ENCODE measurements at regions not wholly inside any gene's neighbourhood (a gene's known extent, or its start where the extent isn't known, plus 50 kb on each side); places are given as distances from the start of the nearest gene placed in this dataset.

GRCh38 chr20:12173347-12174012 is 255.8 kb downstream of the BTBD3 start:
- TF ChIP-seq, protein P1, sequence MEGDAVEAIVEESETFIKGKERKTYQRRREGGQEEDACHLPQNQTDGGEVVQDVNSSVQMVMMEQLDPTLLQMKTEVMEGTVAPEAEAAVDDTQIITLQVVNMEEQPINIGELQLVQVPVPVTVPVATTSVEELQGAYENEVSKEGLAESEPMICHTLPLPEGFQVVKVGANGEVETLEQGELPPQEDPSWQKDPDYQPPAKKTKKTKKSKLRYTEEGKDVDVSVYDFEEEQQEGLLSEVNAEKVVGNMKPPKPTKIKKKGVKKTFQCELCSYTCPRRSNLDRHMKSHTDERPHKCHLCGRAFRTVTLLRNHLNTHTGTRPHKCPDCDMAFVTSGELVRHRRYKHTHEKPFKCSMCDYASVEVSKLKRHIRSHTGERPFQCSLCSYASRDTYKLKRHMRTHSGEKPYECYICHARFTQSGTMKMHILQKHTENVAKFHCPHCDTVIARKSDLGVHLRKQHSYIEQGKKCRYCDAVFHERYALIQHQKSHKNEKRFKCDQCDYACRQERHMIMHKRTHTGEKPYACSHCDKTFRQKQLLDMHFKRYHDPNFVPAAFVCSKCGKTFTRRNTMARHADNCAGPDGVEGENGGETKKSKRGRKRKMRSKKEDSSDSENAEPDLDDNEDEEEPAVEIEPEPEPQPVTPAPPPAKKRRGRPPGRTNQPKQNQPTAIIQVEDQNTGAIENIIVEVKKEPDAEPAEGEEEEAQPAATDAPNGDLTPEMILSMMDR (optimal IDR thresholded peaks at IDR 0.05 in 1 of 3, IDR thresholded peaks at IDR 0.05 in 1 of 3, conservative IDR thresholded peaks at IDR 0.05 in 1 of 3; ENCODE audit: extremely low read depth in 1 of 3, insufficient read depth in 2 of 3, low read length in 3 of 3): no peak
- no peak for TF ChIP-seq EZH2 (IDR thresholded peaks at IDR 0.05; ENCODE audit: low read length)
